Loucy (cell line): ENCODE measurements at regions not wholly inside any gene's neighbourhood (a gene's known extent, or its start where the extent isn't known, plus 50 kb on each side); places are given as distances from the start of the nearest gene placed in this dataset.

Source experiments
- H2AFZ ChIP-seq: fragments of 200-600 bp; sonication (generic); 2 replicates; pipeline ENCODE4 v1.6.0; 2016; ENCODE audit warnings: antibody characterized with exemption, mild to moderate bottlenecking, low read length, moderate library complexity
- H3F3A ChIP-seq: fragments of 200-600 bp; 2 replicates; pipeline ENCODE4 v1.6.0; 2016; ENCODE audit warnings: antibody characterized with exemption, low read depth, mild to moderate bottlenecking
- H3K27me3 ChIP-seq: fragments of 200-600 bp; sonication (generic); 2 replicates; pipeline ENCODE4 v1.6.1; 2014; ENCODE audit warnings: low read length, mild to moderate bottlenecking; ENCODE audit not compliant: insufficient read depth, poor library complexity, severe bottlenecking
- H3K36me3 ChIP-seq: fragments of 200-600 bp; sonication (generic); 2 replicates; pipeline ENCODE4 v1.6.1; 2016; ENCODE audit warnings: low read length; ENCODE audit not compliant: insufficient read depth
- H3K4me1 ChIP-seq: fragments of 200-600 bp; sonication (generic); 2 replicates; pipeline ENCODE4 v1.5.1; 2014; ENCODE audit warnings: low read length, mild to moderate bottlenecking; ENCODE audit not compliant: insufficient read depth, poor library complexity, severe bottlenecking
- H3K4me2 ChIP-seq: fragments of 200-600 bp; sonication (generic); 2 replicates; pipeline ENCODE4 v1.6.0; 2014; ENCODE audit warnings: antibody characterized with exemption, low read length, low read depth, mild to moderate bottlenecking; ENCODE audit not compliant: poor library complexity, severe bottlenecking
- H3K4me3 ChIP-seq: fragments of 200-600 bp; sonication (generic); 2 replicates; pipeline ENCODE4 v1.5.1; 2014; ENCODE audit warnings: low read length, mild to moderate bottlenecking, mixed read lengths; ENCODE audit not compliant: poor library complexity, severe bottlenecking
- H3K79me2 ChIP-seq: fragments of 200-600 bp; sonication (generic); 2 replicates; pipeline ENCODE4 v1.6.1; 2014; ENCODE audit warnings: low read length; ENCODE audit not compliant: insufficient read depth
- H3K9ac ChIP-seq: fragments of 200-600 bp; sonication (generic); 2 replicates; pipeline ENCODE4 v1.6.0; 2014; ENCODE audit warnings: mild to moderate bottlenecking, low read depth, low read length, moderate library complexity; ENCODE audit not compliant: poor library complexity, severe bottlenecking
- H3K9me2 ChIP-seq: fragments of 200-600 bp; sonication (generic); replicated peaks from 2 replicates; pipeline ENCODE4 v1.6.1; 2016; ENCODE audit warnings: low read depth, low read length, mixed read lengths
- H3K9me3 ChIP-seq: fragments of 200-600 bp; sonication (generic); 2 replicates; pipeline ENCODE4 v1.6.1; 2014; ENCODE audit warnings: mild to moderate bottlenecking, antibody characterized with exemption, low read length, low read depth; ENCODE audit not compliant: insufficient read depth
- H4K20me1 ChIP-seq: fragments of 200-600 bp; sonication (generic); 2 replicates; pipeline ENCODE4 v1.6.0; 2014; ENCODE audit warnings: antibody characterized with exemption, low read length, mild to moderate bottlenecking; ENCODE audit not compliant: insufficient read depth, poor library complexity, severe bottlenecking
- EZH2phosphoT487 ChIP-seq: fragments of 200-600 bp; IDR thresholded peaks from 2 replicates; pipeline ENCODE4 v1.6.1; 2018; ENCODE audit warnings: antibody characterized with exemption, mild to moderate bottlenecking, moderate library complexity, borderline replicate concordance
- TF ChIP-seq, protein P1 (sequence below): fragments of 200-600 bp; sonication (generic); conservative IDR thresholded peaks from 2 replicates; pipeline ENCODE4 v1.5.1; 2014; ENCODE audit warnings: mild to moderate bottlenecking, antibody characterized with exemption, low read length

- no peaks in the 10 kb centered on the region for H4K20me1 ChIP-seq
- H3F3A ChIP-seq = no peaks in the 10 kb centered on the region
- TF ChIP-seq, protein P1, sequence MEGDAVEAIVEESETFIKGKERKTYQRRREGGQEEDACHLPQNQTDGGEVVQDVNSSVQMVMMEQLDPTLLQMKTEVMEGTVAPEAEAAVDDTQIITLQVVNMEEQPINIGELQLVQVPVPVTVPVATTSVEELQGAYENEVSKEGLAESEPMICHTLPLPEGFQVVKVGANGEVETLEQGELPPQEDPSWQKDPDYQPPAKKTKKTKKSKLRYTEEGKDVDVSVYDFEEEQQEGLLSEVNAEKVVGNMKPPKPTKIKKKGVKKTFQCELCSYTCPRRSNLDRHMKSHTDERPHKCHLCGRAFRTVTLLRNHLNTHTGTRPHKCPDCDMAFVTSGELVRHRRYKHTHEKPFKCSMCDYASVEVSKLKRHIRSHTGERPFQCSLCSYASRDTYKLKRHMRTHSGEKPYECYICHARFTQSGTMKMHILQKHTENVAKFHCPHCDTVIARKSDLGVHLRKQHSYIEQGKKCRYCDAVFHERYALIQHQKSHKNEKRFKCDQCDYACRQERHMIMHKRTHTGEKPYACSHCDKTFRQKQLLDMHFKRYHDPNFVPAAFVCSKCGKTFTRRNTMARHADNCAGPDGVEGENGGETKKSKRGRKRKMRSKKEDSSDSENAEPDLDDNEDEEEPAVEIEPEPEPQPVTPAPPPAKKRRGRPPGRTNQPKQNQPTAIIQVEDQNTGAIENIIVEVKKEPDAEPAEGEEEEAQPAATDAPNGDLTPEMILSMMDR = no peak
- no peak for TF ChIP-seq EZH2phosphoT487
These were observed 628.1 kb downstream of the IGSF11 start for GRCh38 chr3:118406562-118406961.

DNA sequence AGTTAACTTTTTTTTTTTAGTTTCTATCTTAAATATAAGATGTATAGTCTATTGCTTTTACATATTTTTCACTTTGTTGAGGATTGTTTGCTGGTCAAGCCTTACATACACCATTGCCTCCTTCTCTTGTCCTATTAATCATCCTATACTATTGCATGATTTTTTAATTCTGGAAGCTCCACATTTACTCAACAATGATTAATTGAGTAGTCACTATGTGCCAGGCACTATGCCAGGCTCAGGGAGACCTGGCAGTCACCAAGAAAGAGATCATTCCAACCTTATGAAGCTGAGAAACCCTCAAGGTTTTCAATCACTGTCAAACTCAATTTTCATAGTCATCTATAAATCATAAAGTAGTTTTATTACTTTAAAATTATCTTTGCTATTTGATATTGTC is 626.2 kb downstream of the IGSF11 start:
- no peak overlapping the region for H3K4me3 ChIP-seq
- H3K4me1 ChIP-seq = no peaks in the 10 kb centered on the region
- no peaks in the 10 kb centered on the region; the same call in 1 of the 2 replicates for H3K9me3 ChIP-seq
- no peaks in the 10 kb centered on the region for H3K79me2 ChIP-seq
- no peaks in the 10 kb centered on the region for H3K27me3 ChIP-seq
- no peaks in the 10 kb centered on the region for H3F3A ChIP-seq
- TF ChIP-seq, protein P1 = no peak
- TF ChIP-seq EZH2phosphoT487 = no peak
- H3K36me3 ChIP-seq = no peaks in the 10 kb centered on the region
- H3K9ac ChIP-seq = no peak overlapping the region
- no peaks in the 10 kb centered on the region for H4K20me1 ChIP-seq
- no peak overlapping the region for H2AFZ ChIP-seq
- no peak overlapping the region for H3K4me2 ChIP-seq
- no peaks in the 10 kb centered on the region; the same call in 1 of the 2 replicates for H3K9me2 ChIP-seq

More at GRCh38 chr3:118406562-118406961, 628.1 kb downstream of the IGSF11 start:
- Histone ChIP-seq H3K36me3 (no peaks in the 10 kb centered on the region), H2AFZ (no peak overlapping the region), H3K9ac (no peak overlapping the region), H3K4me2 (no peak overlapping the region), H3K4me3 (no peak overlapping the region), H3K9me2 (no peaks in the 10 kb centered on the region; the same call in 1 of the 2 replicates), H3K4me1 (no peaks in the 10 kb centered on the region), H3K27me3 (no peaks in the 10 kb centered on the region), H3K79me2 (no peaks in the 10 kb centered on the region), H3K9me3 (no peaks in the 10 kb centered on the region)

GRCh38 chr3:118412503-118412902 is 622.1 kb downstream of the IGSF11 start:
- no peaks in the 10 kb centered on the region for H4K20me1 ChIP-seq
- H3K9me3 ChIP-seq = no peaks in the 10 kb centered on the region; the same call in 1 of the 2 replicates
- H3K36me3 ChIP-seq = no peaks in the 10 kb centered on the region
- H3K27me3 ChIP-seq = no peaks in the 10 kb centered on the region
- no peak overlapping the region for H3K4me3 ChIP-seq
- H2AFZ ChIP-seq = no peak overlapping the region
- no peaks in the 10 kb centered on the region for H3K9me2 ChIP-seq
- H3K9ac ChIP-seq = no peak overlapping the region
- no peaks in the 10 kb centered on the region for H3K4me1 ChIP-seq
- H3F3A ChIP-seq = no peaks in the 10 kb centered on the region
- H3K79me2 ChIP-seq = no peaks in the 10 kb centered on the region
- TF ChIP-seq, protein P1 = no peak
- TF ChIP-seq EZH2phosphoT487 = no peak
- H3K4me2 ChIP-seq = no peak overlapping the region
